ENCODE measurements at regions not wholly inside any gene's neighbourhood (a gene's known extent, or its start where the extent isn't known, plus 50 kb on each side); places are given as distances from the start of the nearest gene placed in this dataset.

GRCh38 chr1:191831572-191831971 lies 326.7 kb upstream of the RGS18 start:
- H2AFZ ChIP-seq (ENCODE audit: low read length), result no peak overlapping the region
- H3K9me2 ChIP-seq (ENCODE audit: insufficient read depth, low read length), result no peaks in the 10 kb centered on the region
- H3K79me2 ChIP-seq (ENCODE audit: insufficient read depth, low read depth, low read length), result no peaks in the 10 kb centered on the region
- intact Hi-C loops (cut with micrococcal nuclease; ENCODE audit: unreplicated experiment), result no loop called here
- peak; percentile 17 for DNase-seq (ENCODE audit: low spot score)
- H3K36me3 ChIP-seq (ENCODE audit: insufficient read depth, low read length), result no peaks in the 10 kb centered on the region
- BruUV-seq (replicated peaks), result no TSS peak
- H3K4me1 ChIP-seq (ENCODE audit: insufficient read depth, low read length, poor library complexity, severe bottlenecking), result no peaks in the 10 kb centered on the region
- H4K20me1 ChIP-seq (ENCODE audit: insufficient read depth, low read length), result no peaks in the 10 kb centered on the region
- POLR2A ChIA-PET, result no interaction called here
- H3K27ac ChIP-seq (ENCODE audit: low read depth, low read length, poor library complexity, severe bottlenecking), result no peak overlapping the region
- TF ChIP-seq CTCF (conservative IDR thresholded peaks at IDR 0.05; ENCODE audit: low read length), result 0 out of 2 replicates have a peak, but pooled peaks have one; percentile 32
- TF ChIP-seq EZH2phosphoT487 (IDR thresholded peaks at IDR 0.05; ENCODE audit: borderline replicate concordance, low read depth, low read length), result no peak
- H3K4me3 ChIP-seq (ENCODE audit: low read depth, low read length, poor library complexity, severe bottlenecking), result no peak overlapping the region
- no peaks in the 10 kb centered on the region for H3K9me3 ChIP-seq (ENCODE audit: low read length)
- CTCF ChIA-PET (ENCODE audit: unreplicated experiment), result no interaction called here
- no peak overlapping the region for H3K4me2 ChIP-seq (ENCODE audit: low read length)

GRCh38 chr1:191839891-191840290 lies 318.4 kb upstream of the RGS18 start:
- no peaks in the 10 kb centered on the region for H4K20me1 ChIP-seq (ENCODE audit: insufficient read depth, low read length)
- TF ChIP-seq CTCF (conservative IDR thresholded peaks at IDR 0.05; ENCODE audit: low read length) (no peak), EZH2phosphoT487 (IDR thresholded peaks at IDR 0.05; ENCODE audit: borderline replicate concordance, low read depth, low read length) (no peak)
- no peak overlapping the region for H2AFZ ChIP-seq (ENCODE audit: low read length)

GRCh38 chr1:191851799-191852595 lies 306.3 kb upstream of the RGS18 start:
- no peak for DNase-seq (ENCODE audit: low spot score)
- no TSS peak for BruUV-seq (replicated peaks)
- H3K27ac ChIP-seq (ENCODE audit: low read depth, low read length, poor library complexity, severe bottlenecking), result no peak overlapping the region
- no peak overlapping the region for H3K4me2 ChIP-seq (ENCODE audit: low read length)
- H3K4me3 ChIP-seq (ENCODE audit: low read depth, low read length, poor library complexity, severe bottlenecking), result no peak overlapping the region
- TF ChIP-seq CTCF (conservative IDR thresholded peaks at IDR 0.05; ENCODE audit: low read length), result no peak
- TF ChIP-seq EZH2phosphoT487 (IDR thresholded peaks at IDR 0.05; ENCODE audit: borderline replicate concordance, low read depth, low read length), result no peak
- H4K20me1 ChIP-seq (ENCODE audit: insufficient read depth, low read length), result no peaks in the 10 kb centered on the region
- ChIA-PET POLR2A (interaction anchor here (0.8 kb wide), 1 partner anchor 25 kb away, joined by 3 read pairs; no protein-coding TSS in a partner anchor), CTCF (ENCODE audit: unreplicated experiment) (no interaction called here)
- no peaks in the 10 kb centered on the region for H3K4me1 ChIP-seq (ENCODE audit: insufficient read depth, low read length, poor library complexity, severe bottlenecking)
- H3K79me2 ChIP-seq (ENCODE audit: insufficient read depth, low read depth, low read length), result no peaks in the 10 kb centered on the region
- intact Hi-C loops (cut with micrococcal nuclease; ENCODE audit: unreplicated experiment), result no loop called here
- H3K36me3 ChIP-seq (ENCODE audit: insufficient read depth, low read length), result no peaks in the 10 kb centered on the region
- H3K9me2 ChIP-seq (ENCODE audit: insufficient read depth, low read length), result no peaks in the 10 kb centered on the region
- H3K9me3 ChIP-seq (ENCODE audit: low read length), result no peaks in the 10 kb centered on the region
- H2AFZ ChIP-seq (ENCODE audit: low read length), result no peak overlapping the region

More at GRCh38 chr1:191839891-191840290, 318.4 kb upstream of the RGS18 start:
- no peaks in the 10 kb centered on the region for H3K36me3 ChIP-seq (ENCODE audit: insufficient read depth, low read length)
- no TSS peak for BruUV-seq (replicated peaks)
- CTCF ChIA-PET (ENCODE audit: unreplicated experiment), result no interaction called here
- no peak overlapping the region for H3K4me2 ChIP-seq (ENCODE audit: low read length)
- POLR2A ChIA-PET, result no interaction called here
- DNase-seq (ENCODE audit: low spot score), result no peak
- no peak overlapping the region for H3K4me3 ChIP-seq (ENCODE audit: low read depth, low read length, poor library complexity, severe bottlenecking)
- no peaks in the 10 kb centered on the region for H3K79me2 ChIP-seq (ENCODE audit: insufficient read depth, low read depth, low read length)
- H3K9me2 ChIP-seq (ENCODE audit: insufficient read depth, low read length), result no peaks in the 10 kb centered on the region
- no peaks in the 10 kb centered on the region for H3K9me3 ChIP-seq (ENCODE audit: low read length)
- H3K4me1 ChIP-seq (ENCODE audit: insufficient read depth, low read length, poor library complexity, severe bottlenecking), result no peaks in the 10 kb centered on the region
- H3K27ac ChIP-seq (ENCODE audit: low read depth, low read length, poor library complexity, severe bottlenecking), result no peak overlapping the region
- intact Hi-C loops (cut with micrococcal nuclease; ENCODE audit: unreplicated experiment), result no loop called here

All from OCI-LY7 (cell line).